ENCODE measurements at regions not wholly inside any gene's neighbourhood (a gene's known extent, or its start where the extent isn't known, plus 50 kb on each side); places are given as distances from the start of the nearest gene placed in this dataset.

- no peak overlapping the region for H3K27ac ChIP-seq
- DNase-seq (ENCODE audit: low spot score): no peak
- CTCF ChIA-PET: no interaction called here
- no peak for TF ChIP-seq CTCF (conservative IDR thresholded peaks at IDR 0.05; ENCODE audit: low read depth)
- POLR2A ChIA-PET (ENCODE audit: low non-redundant PET): no interaction called here
These were observed 80.6 kb upstream of the DHX15 start for GRCh38 chr4:24664956-24665355.

GRCh38 chr4:24666316-24666715 lies 82.0 kb upstream of the DHX15 start:
- TF ChIP-seq CTCF (conservative IDR thresholded peaks at IDR 0.05; ENCODE audit: low read depth): no peak
- POLR2A ChIA-PET (ENCODE audit: low non-redundant PET): no interaction called here
- DNase-seq (ENCODE audit: low spot score): no peak
- CTCF ChIA-PET: no interaction called here
- H3K27ac ChIP-seq: no peak overlapping the region

GRCh38 chr4:24666816-24667477 lies 82.6 kb upstream of the DHX15 start:
- TF ChIP-seq CTCF (conservative IDR thresholded peaks at IDR 0.05; ENCODE audit: low read depth): no peak
- CTCF ChIA-PET: no interaction called here
- no peak overlapping the region for H3K27ac ChIP-seq
- DNase-seq (ENCODE audit: low spot score): no peak
- POLR2A ChIA-PET (ENCODE audit: low non-redundant PET): no interaction called here

- CTCF ChIA-PET: no interaction called here
- H3K27ac ChIP-seq: no peak overlapping the region
- TF ChIP-seq CTCF (conservative IDR thresholded peaks at IDR 0.05; ENCODE audit: low read depth): no peak
- POLR2A ChIA-PET (ENCODE audit: low non-redundant PET): no interaction called here
- DNase-seq (ENCODE audit: low spot score): no peak
These were observed 84.6 kb upstream of the DHX15 start for GRCh38 chr4:24668956-24669355.

GRCh38 chr4:24669751-24670150 lies 85.4 kb upstream of the DHX15 start:
- ChIA-PET POLR2A (ENCODE audit: low non-redundant PET) (no interaction called here), CTCF (no interaction called here)
- no peak for DNase-seq (ENCODE audit: low spot score)
- no peak for TF ChIP-seq CTCF (conservative IDR thresholded peaks at IDR 0.05; ENCODE audit: low read depth)
- H3K27ac ChIP-seq: no peak overlapping the region

- no peak overlapping the region for H3K27ac ChIP-seq
- POLR2A ChIA-PET (ENCODE audit: low non-redundant PET): no interaction called here
- TF ChIP-seq CTCF (conservative IDR thresholded peaks at IDR 0.05; ENCODE audit: low read depth): no peak
- DNase-seq (ENCODE audit: low spot score): no peak
- CTCF ChIA-PET: no interaction called here
These were observed 87.5 kb upstream of the DHX15 start for GRCh38 chr4:24671849-24672248.

- H3K27ac ChIP-seq: no peak overlapping the region
- TF ChIP-seq CTCF (conservative IDR thresholded peaks at IDR 0.05; ENCODE audit: low read depth): no peak
- POLR2A ChIA-PET (ENCODE audit: low non-redundant PET): no interaction called here
- DNase-seq (ENCODE audit: low spot score): no peak
- CTCF ChIA-PET: no interaction called here
These were observed 88.5 kb upstream of the DHX15 start for GRCh38 chr4:24672880-24673279.
